ENCODE measurements at regions not wholly inside any gene's neighbourhood (a gene's known extent, or its start where the extent isn't known, plus 50 kb on each side); places are given as distances from the start of the nearest gene placed in this dataset.

DNA sequence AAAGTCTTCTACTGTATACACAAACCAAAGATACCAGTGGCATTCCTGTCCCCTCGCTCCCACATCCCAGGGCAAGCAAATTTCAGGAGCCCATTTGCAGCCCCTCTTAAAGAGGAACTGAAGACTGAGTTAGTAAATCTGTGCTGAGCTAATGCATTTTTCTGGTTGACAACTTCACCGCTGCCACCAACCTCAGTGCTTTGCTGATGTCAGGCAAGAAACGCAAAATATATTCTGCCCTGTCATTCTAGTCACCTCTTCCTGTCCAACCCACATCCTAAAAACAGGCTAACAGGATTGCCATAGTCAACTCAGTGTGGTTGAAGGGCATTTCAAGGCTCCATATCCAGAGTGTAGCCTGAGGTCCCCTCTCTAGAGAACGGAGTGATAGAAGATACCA is 59.4 kb upstream of the FICD start:
- TF ChIP-seq, protein P1, sequence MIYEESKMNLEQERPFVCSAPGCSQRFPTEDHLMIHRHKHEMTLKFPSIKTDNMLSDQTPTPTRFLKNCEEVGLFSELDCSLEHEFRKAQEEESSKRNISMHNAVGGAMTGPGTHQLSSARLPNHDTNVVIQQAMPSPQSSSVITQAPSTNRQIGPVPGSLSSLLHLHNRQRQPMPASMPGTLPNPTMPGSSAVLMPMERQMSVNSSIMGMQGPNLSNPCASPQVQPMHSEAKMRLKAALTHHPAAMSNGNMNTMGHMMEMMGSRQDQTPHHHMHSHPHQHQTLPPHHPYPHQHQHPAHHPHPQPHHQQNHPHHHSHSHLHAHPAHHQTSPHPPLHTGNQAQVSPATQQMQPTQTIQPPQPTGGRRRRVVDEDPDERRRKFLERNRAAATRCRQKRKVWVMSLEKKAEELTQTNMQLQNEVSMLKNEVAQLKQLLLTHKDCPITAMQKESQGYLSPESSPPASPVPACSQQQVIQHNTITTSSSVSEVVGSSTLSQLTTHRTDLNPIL (CRISPR knock-in tag; IDR thresholded peaks at IDR 0.05; ENCODE audit: low read depth) = no peak
- TF ChIP-seq, protein P2, sequence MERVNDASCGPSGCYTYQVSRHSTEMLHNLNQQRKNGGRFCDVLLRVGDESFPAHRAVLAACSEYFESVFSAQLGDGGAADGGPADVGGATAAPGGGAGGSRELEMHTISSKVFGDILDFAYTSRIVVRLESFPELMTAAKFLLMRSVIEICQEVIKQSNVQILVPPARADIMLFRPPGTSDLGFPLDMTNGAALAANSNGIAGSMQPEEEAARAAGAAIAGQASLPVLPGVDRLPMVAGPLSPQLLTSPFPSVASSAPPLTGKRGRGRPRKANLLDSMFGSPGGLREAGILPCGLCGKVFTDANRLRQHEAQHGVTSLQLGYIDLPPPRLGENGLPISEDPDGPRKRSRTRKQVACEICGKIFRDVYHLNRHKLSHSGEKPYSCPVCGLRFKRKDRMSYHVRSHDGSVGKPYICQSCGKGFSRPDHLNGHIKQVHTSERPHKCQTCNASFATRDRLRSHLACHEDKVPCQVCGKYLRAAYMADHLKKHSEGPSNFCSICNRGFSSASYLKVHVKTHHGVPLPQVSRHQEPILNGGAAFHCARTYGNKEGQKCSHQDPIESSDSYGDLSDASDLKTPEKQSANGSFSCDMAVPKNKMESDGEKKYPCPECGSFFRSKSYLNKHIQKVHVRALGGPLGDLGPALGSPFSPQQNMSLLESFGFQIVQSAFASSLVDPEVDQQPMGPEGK (CRISPR knock-in tag; IDR thresholded peaks at IDR 0.05; ENCODE audit: borderline replicate concordance) = no peak
- TF ChIP-seq RARB (CRISPR knock-in tag; IDR thresholded peaks at IDR 0.05) (no peak), CSDC2 (CRISPR knock-in tag; IDR thresholded peaks at IDR 0.05) (no peak), BACH2 (CRISPR knock-in tag; IDR thresholded peaks at IDR 0.05; ENCODE audit: borderline replicate concordance) (no peak), ISL1 (CRISPR knock-in tag; IDR thresholded peaks at IDR 0.05) (no peak), ZFP30 (CRISPR knock-in tag; IDR thresholded peaks at IDR 0.05) (no peak), PPARA (CRISPR knock-in tag; IDR thresholded peaks at IDR 0.05; ENCODE audit: borderline replicate concordance) (no peak), OSR1 (CRISPR knock-in tag; IDR thresholded peaks at IDR 0.05) (no peak), ARNTL (CRISPR knock-in tag; IDR thresholded peaks at IDR 0.05; ENCODE audit: borderline replicate concordance, low read depth) (no peak), ZFP3 (CRISPR knock-in tag; IDR thresholded peaks at IDR 0.05) (no peak), TCF4 (CRISPR knock-in tag; IDR thresholded peaks at IDR 0.05; ENCODE audit: borderline replicate concordance) (no peak)
- TF ChIP-seq, protein P3, sequence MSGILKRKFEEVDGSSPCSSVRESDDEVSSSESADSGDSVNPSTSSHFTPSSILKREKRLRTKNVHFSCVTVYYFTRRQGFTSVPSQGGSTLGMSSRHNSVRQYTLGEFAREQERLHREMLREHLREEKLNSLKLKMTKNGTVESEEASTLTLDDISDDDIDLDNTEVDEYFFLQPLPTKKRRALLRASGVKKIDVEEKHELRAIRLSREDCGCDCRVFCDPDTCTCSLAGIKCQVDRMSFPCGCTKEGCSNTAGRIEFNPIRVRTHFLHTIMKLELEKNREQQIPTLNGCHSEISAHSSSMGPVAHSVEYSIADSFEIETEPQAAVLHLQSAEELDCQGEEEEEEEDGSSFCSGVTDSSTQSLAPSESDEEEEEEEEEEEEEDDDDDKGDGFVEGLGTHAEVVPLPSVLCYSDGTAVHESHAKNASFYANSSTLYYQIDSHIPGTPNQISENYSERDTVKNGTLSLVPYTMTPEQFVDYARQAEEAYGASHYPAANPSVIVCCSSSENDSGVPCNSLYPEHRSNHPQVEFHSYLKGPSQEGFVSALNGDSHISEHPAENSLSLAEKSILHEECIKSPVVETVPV (CRISPR knock-in tag; IDR thresholded peaks at IDR 0.05) = no peak

Data from SK-N-SH treated with all-trans-retinoic acid at 6 μM for 48 hours (cell line).